NB4 (cell line): ENCODE measurements at regions not wholly inside any gene's neighbourhood (a gene's known extent, or its start where the extent isn't known, plus 50 kb on each side); places are given as distances from the start of the nearest gene placed in this dataset.

Experiments used
- DNase-seq: peaks from one replicate; pipeline ENCODE4 v3.0.0; 2010; ENCODE audit warnings: low read depth
- H3K4me3 ChIP-seq: one replicate; pipeline ENCODE4 v1.5.1; 2011; ENCODE audit warnings: mild to moderate bottlenecking, low read depth, low read length, moderate library complexity
- CTCF ChIP-seq: IDR thresholded peaks from one replicate; pipeline ENCODE4 v1.5.1; 2012; ENCODE audit warnings: low read depth, low read length
- MYC ChIP-seq: IDR thresholded peaks from 2 replicates; pipeline ENCODE4 v1.6.1; 2011; ENCODE audit warnings: low read depth, low read length
- POLR2A ChIP-seq: IDR thresholded peaks from 2 replicates; pipeline ENCODE4 v1.6.1; 2011; ENCODE audit warnings: mild to moderate bottlenecking; ENCODE audit not compliant: insufficient read length; ENCODE audit errors: extremely low read depth
- TF ChIP-seq, protein P1 (sequence below): IDR thresholded peaks from 2 replicates; pipeline ENCODE4 v1.6.1; 2011; ENCODE audit warnings: low read depth, low read length

- no peak for DNase-seq
- H3K4me3 ChIP-seq: no peak overlapping the region
- no peak for TF ChIP-seq CTCF
- TF ChIP-seq POLR2A: no peak
- TF ChIP-seq MYC: no peak
- TF ChIP-seq, protein P1, sequence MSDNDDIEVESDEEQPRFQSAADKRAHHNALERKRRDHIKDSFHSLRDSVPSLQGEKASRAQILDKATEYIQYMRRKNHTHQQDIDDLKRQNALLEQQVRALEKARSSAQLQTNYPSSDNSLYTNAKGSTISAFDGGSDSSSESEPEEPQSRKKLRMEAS: no peak
Observed at GRCh38 chr17:77593081-77593480, 365.4 kb upstream of the TNRC6C start.

- no peak for DNase-seq
- no peak overlapping the region for H3K4me3 ChIP-seq
- no peak for TF ChIP-seq CTCF
- TF ChIP-seq, protein P1: no peak
- no peak for TF ChIP-seq MYC
- no peak for TF ChIP-seq POLR2A
Observed at GRCh38 chr17:77594416-77595209, 363.9 kb upstream of the TNRC6C start.

DNA sequence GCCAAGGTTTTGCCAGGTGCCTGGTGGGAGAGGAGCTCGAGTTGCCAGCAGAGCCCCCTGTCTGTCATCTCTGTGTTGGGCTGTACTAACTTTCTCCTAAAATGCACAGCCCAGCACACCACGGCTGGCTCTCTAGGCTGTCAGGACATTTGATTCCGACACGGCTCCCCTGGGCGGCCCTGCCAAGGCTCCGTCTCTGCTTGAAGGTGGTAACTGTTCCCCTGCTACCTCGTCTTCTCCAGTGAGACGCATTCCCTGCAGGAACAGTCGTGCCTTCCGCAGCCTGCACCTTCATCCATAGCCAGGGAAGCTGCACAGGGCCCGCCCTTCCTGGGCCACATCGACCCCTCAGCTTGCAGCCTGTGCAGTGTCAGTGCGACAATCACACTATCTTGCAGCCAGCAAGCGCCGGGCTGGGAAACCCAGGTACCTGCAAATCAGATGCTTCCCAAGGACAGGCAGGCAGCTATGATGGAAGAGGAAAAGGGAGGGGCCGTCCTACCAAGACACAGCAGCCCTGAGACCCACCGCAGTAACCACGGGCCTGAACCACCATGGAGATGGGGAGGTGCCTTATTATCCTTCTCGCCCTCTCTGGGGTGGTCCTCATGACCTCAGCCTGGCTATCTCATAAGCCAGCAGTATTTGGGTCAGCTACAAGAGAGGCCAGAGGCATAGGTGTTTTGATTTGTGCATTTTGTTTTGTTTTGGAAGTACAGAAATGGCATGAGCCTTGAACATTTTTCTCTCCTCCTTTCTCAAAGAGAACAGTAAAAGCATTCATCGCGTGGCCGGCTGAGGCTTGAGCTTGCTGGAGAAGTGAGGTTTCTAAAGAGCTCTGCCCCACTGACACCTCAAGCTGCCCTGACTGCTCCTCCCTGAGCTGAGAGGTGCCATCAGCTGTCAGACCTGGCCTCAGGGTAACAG, 361.7 kb upstream of the TNRC6C start:
- DNase-seq: no peak
- no peak overlapping the region for H3K4me3 ChIP-seq
- TF ChIP-seq MYC (no peak), POLR2A (no peak), CTCF (no peak)
- TF ChIP-seq, protein P1: no peak

DNA sequence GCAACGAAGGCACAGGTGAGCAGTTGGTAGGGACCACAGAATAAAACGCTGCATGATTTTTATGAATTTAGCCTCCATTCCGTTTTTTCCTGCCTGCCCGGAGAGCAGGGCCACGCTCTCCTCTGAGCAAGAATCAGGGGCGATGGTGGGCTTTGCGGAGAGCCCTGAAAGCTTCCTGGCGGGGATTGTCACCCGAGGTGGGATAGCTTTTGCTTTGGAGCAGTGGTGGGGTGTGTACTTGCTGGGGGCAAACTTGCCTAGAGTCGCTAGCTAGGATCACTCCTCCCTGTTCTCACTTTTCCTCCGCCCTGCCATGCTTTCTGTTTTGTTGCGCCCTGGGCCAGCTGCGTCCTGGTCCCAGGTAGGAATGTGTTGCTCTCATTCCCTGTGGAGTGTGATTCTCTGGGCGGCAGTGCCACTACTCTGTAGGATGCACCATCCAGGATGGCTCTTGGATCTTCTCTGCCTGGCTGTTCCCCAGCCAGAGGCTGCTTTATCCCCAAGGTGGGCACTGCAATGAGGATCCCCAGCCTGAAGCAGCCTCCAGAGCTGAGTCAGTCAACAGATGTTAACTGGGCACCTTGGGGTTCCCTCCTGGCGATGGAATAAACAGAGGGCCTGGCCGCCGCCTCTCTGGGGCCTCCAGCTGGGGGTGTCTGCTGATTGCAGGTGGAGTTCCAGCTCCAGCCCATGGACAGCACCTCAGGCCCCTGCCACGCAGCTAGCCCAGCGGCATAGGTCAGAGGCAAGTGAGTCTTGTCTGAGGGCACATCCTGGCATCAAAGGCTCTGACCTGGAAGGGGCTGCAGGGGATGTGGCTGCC, 360.9 kb upstream of the TNRC6C start:
- TF ChIP-seq POLR2A (no peak), MYC (no peak), CTCF (no peak)
- TF ChIP-seq, protein P1: no peak
- DNase-seq: no peak

GRCh38 chr17:77598241-77598620, 360.3 kb upstream of the TNRC6C start:
- DNase-seq: no peak
- TF ChIP-seq MYC (no peak), CTCF (no peak), POLR2A (no peak)
- TF ChIP-seq, protein P1: no peak
- H3K4me3 ChIP-seq: no peak overlapping the region

More for the DNA sequence above, 360.9 kb upstream of the TNRC6C start:
- no peak overlapping the region for H3K4me3 ChIP-seq
